ENCODE measurements at regions not wholly inside any gene's neighbourhood (a gene's known extent, or its start where the extent isn't known, plus 50 kb on each side); places are given as distances from the start of the nearest gene placed in this dataset.

- ATAC-seq (no peak), DNase-seq (ENCODE audit: low spot score) (no peak), FAIRE-seq (no peak)
- no peak overlapping the region for H3K27ac ChIP-seq (ENCODE audit: extremely low read length, insufficient read depth, low read length)
- no peak overlapping the region for H2AFZ ChIP-seq (ENCODE audit: low read length)
- H3K79me2 ChIP-seq (ENCODE audit: insufficient read depth, low read length) = no peaks in the 10 kb centered on the region
- peaks cover 31 to 70% of the 10 kb centered on the region in 2 experiments for H3K36me3 ChIP-seq (replicated peaks in 1 of 2; ENCODE audit: control insufficient read depth in 1 of 2, insufficient read depth in 2 of 2, low read length in 2 of 2)
- no peak for TF ChIP-seq U2AF1 (optimal IDR thresholded peaks at IDR 0.05; ENCODE audit: low read depth, low read length)
- TF ChIP-seq IRF1 (CRISPR knock-in tag; IDR thresholded peaks at IDR 0.05; ENCODE audit: low read depth) = no peak
- no peak for TF ChIP-seq ZNF670 (CRISPR knock-in tag; IDR thresholded peaks at IDR 0.05; ENCODE audit: borderline replicate concordance)
- TF ChIP-seq, protein P1, sequence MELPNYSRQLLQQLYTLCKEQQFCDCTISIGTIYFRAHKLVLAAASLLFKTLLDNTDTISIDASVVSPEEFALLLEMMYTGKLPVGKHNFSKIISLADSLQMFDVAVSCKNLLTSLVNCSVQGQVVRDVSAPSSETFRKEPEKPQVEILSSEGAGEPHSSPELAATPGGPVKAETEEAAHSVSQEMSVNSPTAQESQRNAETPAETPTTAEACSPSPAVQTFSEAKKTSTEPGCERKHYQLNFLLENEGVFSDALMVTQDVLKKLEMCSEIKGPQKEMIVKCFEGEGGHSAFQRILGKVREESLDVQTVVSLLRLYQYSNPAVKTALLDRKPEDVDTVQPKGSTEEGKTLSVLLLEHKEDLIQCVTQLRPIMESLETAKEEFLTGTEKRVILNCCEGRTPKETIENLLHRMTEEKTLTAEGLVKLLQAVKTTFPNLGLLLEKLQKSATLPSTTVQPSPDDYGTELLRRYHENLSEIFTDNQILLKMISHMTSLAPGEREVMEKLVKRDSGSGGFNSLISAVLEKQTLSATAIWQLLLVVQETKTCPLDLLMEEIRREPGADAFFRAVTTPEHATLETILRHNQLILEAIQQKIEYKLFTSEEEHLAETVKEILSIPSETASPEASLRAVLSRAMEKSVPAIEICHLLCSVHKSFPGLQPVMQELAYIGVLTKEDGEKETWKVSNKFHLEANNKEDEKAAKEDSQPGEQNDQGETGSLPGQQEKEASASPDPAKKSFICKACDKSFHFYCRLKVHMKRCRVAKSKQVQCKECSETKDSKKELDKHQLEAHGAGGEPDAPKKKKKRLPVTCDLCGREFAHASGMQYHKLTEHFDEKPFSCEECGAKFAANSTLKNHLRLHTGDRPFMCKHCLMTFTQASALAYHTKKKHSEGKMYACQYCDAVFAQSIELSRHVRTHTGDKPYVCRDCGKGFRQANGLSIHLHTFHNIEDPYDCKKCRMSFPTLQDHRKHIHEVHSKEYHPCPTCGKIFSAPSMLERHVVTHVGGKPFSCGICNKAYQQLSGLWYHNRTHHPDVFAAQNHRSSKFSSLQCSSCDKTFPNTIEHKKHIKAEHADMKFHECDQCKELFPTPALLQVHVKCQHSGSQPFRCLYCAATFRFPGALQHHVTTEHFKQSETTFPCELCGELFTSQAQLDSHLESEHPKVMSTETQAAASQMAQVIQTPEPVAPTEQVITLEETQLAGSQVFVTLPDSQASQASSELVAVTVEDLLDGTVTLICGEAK (IDR thresholded peaks at IDR 0.05) = no peak
- TF ChIP-seq, protein P1 (CRISPR knock-in tag; IDR thresholded peaks at IDR 0.05) = no peak
- no peak for TF ChIP-seq TIGD3 (CRISPR knock-in tag; IDR thresholded peaks at IDR 0.05; ENCODE audit: borderline replicate concordance)
- no peak for TF ChIP-seq CHD4 (IDR thresholded peaks at IDR 0.05; ENCODE audit: borderline replicate concordance, low read length)
- H3K27me3 ChIP-seq (ENCODE audit: control insufficient read depth in 1 of 2, insufficient read depth in 2 of 2, low read length in 2 of 2) = no peaks in the 10 kb centered on the region
- H4K20me1 ChIP-seq (ENCODE audit: insufficient read depth, low read length) = no peaks in the 10 kb centered on the region
- no TSS peak for BruUV-seq (replicated peaks)
- WGBS (ENCODE audit: low lambda C conversion rate) = 100% methylated on average over 1 of the region's 8 CpGs
- no peaks in the 10 kb centered on the region for H3K9me3 ChIP-seq (ENCODE audit: low read length)
- no peak overlapping the region for H3K9ac ChIP-seq (ENCODE audit: insufficient read depth, low read depth, low read length)
- ChIA-PET POLR2A (no interaction called here), CTCF (ENCODE audit: low intra/inter-chr PET ratio, low total read pairs) (no interaction called here)
- in situ Hi-C loops (cut with HindIII; ENCODE audit: extremely low pct_ligation_motif_present, low pct_unique_long_range_greater_than_20kb) = no loop called here
- no peak overlapping the region for H3K4me2 ChIP-seq (ENCODE audit: low read depth, low read length)
- intact Hi-C loops (cut with micrococcal nuclease; ENCODE audit: unreplicated experiment) = no loop called here
- no peaks in the 10 kb centered on the region for H3K4me1 ChIP-seq (ENCODE audit: insufficient read depth, low read length)
- H3K4me3 ChIP-seq (replicated peaks in 1 of 3; ENCODE audit: insufficient read depth in 1 of 3, low read depth in 2 of 3, low read length in 3 of 3) = no peak overlapping the region
Observed at GRCh38 chr22:25352294-25352680, 132.8 kb downstream of the CRYBB2 start.

All from HepG2 (cell line).